Effector CD8-positive, alpha-beta T cell (primary cell): ENCODE measurements at regions not wholly inside any gene's neighbourhood (a gene's known extent, or its start where the extent isn't known, plus 50 kb on each side); places are given as distances from the start of the nearest gene placed in this dataset.

Experiments used
- DNase-seq: peaks from one replicate; lab custom pipeline; 2025; lab: John Stamatoyannopoulos, UW

DNA sequence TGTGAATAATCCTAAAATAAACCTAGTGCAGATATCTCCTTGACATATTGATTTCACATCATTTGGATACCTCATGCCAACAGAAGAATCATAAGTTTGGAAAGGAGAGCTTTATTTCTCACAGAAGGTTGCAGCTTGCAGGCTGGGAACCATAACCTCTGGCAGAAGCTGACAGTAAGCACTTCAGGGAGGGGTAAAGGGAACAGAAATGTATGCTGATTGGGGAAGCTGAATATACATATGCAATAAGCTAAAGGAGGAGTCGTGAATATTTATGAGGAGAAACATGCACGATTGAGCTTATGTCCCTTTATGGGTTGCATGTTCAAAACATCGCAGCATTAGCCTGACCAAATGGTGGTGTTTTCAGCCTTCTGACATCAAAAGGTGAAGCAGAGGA, 814.5 kb downstream of the TBC1D22A start:
- no peak for DNase-seq

DNA sequence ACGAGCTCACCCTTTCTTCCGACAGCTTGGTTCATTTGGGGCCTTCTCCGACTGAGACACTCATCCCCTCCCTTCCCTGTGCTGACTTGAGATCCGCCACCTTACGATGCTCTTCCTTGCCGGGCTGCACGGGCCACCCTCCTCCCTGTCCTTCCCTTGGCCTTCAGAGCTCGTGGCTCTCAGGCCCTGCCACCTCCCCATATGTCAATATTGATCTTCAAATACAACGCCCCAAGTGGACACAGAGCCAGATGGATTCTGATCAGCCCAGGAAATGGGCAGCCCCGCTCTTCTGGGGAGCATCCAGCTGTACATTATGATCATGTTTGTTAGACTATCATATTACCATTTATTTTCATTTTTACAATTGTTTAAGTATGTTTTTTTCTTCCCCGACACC, 812.8 kb downstream of the TBC1D22A start:
- no peak for DNase-seq

DNA sequence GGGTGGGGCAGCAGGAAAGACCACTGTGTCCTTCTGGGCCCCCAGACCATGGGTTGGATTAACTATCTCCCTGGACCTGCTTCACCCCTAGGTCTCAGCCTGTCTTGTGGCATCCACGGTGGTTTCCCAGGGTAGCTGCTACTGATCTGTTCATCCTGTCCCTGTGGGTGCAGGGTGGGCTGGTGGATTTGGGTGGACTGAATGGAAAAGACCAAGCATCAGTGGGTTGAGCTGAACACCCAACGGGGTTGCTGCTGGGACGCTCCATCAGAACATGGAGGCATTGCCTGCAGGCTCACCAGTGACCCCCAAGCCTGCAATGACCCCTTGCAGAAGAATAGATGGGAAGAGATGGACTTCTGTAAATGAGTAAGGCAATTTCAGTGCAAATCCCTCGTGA, 812.1 kb downstream of the TBC1D22A start:
- DNase-seq, result no peak

DNA sequence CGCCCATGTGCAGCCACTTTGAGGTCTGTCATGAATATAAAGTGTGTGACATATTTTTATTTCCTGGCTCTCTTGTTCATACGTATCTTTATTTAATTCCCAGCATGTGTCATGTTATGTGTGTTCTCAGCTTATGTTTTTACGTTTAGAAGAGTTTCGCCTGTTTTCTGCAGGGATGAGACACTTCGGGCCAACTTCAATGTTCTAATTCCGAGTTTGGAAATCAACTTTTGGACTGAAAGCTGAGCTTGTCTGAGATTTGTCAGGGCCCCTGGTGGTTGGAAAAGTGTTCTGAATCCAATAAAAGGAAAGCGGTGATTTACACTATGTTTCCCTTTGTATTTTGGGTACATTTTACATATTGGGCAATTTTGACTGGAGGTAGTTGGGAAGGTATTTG, 810.7 kb downstream of the TBC1D22A start:
- no peak for DNase-seq

DNA sequence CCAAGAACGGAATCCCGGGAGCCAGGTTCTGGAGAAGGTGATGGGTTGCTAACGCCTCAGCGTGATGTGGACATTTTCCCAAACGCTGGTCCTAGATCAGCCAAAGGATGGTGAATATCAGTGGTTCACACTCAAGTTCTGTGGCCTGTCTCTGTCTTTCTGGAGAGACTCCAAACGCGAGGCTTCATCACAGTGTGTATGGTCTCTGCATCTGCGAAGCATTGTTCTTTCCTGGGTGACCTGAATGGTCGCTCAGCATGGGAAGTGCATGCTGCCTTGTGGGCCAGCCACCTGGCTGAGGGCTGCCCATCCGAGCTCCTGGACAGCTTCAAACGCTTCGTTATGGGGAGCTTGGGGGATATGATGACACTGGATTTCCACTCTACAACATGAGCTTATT, 810.0 kb downstream of the TBC1D22A start:
- DNase-seq, result no peak

DNA sequence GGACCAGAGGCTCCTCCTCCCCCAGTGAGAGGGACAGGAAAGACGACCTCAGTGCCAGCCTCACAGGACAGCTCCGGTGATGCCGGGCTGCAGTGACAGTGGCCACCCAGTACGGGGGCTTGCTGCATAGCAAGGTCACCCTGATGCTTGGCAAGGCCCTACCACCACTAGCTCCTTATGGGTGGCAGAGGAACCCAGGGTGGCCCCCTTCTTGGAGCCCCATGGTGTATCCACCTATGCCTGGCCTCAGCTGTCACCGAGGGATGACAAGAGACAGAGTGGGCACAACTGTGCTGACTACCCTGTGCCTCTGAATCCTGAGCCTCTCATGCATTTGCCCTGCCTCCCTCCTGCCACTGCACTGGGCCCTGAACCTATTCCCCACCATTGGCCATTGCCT, 809.2 kb downstream of the TBC1D22A start:
- DNase-seq, result no peak

DNA sequence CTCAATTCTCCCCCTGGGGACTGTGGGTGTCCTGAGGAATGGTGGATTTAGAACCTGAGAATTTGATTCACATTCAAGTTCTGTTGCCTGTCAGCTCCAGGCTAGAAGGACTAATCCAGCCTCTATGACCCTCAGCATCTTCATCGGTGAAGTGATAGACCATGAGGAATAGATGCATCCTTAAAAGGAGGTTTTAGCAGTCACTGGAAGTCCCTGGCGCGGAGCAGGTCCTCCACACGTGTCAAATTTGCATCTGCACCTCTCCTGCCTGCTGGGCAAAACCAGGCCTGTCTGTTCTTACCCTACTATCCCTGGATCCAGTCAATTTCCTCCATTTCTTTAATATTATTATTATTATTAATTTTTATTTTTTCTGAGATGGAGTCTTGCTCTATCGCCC, 808.4 kb downstream of the TBC1D22A start:
- DNase-seq, result no peak

DNA sequence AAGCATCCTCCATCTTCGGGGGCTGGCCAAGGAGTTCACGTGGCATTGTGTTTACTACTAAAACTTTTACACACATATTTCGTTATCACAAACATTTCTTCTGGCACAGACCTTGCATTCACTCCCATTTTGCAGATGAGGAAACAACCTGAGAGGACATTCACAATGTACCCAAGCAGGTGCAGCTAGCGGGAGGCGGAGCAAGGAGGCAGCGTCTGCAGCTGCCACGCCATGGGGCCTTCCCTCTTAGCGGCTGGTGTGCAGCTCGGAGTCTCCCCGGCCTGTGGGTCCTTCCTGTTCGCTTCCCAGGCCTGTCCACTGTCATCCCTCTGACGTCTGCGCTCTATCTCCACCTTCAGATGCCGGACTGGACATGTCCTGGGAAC, 807.8 kb downstream of the TBC1D22A start:
- no peak for DNase-seq

DNA sequence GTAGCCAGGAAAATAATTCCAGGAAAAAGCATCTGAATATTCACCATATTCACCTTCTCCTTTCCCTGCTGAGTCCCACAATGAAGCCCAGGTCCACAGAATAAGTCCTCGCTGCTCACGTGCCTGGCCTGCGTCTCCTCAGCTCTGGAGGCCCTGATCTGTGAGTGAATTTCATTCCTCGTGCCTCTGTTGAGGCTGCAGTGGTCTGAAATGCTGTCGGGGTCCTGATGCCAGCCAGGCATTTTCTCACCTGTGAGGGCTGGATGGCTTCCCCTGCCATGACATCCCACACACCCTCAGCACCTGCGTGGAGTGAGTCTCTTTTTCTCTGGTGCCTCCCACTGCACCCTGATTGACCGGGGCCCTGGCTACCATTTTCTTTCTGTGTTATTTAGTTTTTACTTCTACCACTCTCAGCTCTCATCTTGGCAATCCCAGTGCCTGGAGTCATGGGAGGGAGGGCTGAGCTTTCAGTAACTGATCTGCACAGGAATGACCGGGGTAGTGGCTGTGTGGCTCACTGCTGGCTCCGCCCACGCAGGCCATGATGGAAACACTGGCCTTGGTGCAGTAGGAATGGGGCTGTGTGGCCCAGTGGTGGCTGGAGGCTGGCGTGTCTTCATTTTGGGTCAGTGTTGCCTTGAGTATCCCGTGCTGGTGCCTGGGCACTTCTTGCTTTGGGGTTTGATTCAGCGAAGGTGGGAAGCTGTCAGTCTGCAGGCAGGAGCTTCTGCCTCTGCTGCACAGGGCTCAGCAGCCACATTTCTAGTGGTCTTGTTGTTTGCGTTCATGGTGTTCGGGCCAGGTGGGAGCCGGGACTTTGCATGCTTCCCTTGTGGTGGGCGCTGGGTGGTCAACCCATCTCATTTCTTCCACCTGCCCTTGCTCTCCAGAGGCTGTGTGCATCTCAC, 807.2 kb downstream of the TBC1D22A start:
- no peak for DNase-seq

DNA sequence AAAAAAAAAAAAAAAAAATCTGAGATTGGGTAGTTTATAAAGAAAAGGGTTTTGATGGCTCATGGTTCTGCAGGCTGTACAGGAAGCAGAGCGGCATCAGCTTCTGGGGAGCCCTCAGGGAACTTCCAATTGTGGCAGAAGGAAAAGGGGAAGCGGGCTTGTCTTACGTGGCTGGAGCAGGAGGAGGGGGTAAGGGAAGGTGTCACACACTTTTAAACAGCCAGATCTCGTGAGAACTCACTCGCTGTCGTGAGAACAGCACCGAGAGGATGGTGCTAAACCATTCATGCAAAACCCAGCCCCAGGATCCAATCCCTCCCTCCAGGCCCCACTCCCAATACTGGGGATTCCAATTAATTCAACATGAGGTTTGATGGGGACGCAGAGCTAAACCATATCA, 806.2 kb downstream of the TBC1D22A start:
- DNase-seq, result no peak

DNA sequence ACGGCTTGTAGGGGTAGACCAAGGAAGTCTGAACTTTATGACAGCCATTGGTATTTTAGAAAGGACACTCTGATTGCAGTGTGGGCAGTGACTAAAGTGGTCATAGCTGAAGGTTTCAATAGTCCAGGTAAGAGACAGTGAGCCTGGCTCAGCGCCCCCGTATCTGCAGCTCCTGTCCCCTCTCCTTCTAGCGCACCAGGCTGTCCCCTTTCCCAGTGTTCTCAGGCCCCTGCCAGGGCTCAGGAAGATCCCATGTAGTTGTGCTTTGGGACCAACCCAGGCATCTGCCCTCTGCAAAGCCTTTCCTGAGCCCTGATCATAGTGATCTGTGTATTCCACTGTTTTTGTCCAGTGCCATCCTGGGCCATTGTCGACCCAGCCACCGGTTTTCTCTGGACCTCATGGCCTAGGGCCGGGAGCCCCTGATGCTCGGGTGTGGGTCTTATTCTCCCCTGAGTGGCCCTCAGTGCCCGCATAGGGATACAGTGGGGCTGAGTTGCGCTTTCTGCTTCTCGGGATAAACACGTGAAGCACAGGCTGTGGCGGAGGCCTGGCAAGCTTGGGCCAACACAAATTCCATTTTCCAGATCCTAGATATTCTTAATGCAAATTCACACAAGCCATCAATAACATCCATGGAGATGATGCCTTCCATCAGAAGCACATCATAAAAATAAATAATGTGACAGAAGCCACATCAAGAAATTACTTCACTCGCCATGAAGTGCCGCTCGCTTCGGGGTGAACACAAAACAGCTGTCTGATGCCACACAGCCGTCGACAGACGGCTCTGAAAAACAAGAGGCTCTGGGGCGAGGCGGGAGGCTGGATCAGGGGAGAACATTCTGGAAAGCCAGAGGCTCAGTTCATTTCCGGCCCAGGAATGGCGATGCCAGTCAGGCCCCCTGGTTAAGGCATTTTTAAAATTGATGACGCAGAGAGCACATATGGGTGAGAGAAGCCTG, 805.0 kb downstream of the TBC1D22A start:
- DNase-seq, result no peak

DNA sequence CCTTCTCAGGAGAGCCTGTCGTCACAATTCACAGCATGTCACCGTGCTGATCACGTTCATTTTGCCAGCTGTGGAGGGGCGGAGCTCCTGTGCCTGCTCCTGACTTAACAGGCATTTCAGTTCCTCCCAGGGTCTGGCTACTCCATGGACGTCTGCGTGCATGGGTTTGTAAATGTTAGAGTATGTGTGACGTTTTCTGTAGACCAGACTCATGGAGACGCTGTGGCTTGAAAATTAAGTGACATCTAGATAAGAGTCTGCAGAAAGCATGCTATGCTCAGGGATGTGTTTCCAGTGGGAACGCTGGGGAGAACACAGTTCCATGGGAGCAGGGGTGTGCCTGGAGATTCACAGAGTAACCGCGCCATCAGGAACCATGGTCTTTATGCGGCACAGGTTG, 804.0 kb downstream of the TBC1D22A start:
- DNase-seq, result no peak

DNA sequence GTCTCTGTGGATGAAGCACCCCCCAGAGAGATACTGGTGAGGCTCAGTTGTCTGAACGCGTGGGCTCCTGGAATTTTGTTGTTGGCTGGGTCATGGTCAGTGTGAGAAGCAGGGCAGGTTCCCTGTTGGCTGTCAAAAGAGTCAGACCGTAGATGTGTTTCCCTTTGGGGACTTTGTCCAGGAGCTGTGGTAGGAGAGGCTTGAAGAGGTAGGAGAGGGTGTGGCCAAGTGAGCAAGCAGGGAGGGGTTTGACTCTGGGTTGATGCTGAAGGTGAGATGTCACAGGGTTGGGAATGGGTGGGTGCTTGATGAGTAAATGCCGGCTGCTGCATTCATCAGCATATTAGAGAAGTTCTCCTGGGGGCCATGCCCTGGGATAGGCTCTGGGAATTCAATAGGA, 803.2 kb downstream of the TBC1D22A start:
- no peak for DNase-seq

DNA sequence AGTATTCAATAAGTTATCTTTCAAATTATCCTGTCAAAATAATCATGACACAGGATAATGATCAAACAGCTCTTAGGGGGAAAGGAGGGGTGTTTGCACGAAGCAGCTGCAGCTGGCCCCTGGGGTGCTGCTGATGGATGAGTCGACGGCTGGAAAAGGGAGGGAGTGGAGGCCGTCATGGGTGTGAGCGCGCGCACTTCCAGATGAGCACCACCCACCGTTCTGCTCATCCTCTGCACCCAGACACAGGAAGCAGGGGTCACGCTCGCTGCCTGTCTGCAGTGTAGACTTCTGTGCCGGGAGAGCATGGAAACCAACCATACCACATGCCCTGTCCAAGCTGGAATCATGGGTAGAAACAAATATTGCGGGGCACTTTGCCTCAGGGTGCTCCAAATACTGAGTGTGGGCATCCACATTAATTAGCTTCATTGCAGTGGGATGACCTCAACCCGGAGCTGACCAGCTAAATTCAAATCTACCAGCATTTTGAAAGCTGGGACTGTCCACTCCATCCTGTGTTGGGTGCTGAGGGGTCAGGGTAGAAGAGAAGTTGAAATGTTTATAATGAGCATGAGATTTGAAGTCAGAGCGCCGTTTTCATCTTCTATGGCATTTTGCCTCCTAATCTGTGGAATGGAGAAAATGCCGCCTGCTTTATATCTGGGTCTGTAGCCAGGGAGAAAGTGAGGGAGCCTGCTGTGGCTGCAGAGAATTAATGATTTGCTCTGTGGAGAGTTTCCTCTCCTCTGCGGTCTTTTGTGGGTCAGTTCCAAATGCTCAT, 802.4 kb downstream of the TBC1D22A start:
- no peak for DNase-seq

DNA sequence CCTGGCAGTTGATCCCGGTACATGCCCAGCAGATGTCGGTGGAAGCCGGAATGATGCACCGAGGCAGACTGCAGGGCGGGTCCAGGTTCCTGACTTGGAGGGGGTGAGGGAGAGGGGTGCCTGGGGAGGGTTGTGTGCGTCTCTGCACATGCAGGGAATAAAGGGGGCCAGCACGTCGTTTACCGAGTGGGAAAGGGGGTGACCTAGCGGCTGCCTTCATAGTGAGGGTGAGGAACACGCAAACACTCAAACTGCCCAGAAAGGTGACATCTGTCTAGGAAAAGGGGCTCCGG, 801.7 kb downstream of the TBC1D22A start:
- no peak for DNase-seq

DNA sequence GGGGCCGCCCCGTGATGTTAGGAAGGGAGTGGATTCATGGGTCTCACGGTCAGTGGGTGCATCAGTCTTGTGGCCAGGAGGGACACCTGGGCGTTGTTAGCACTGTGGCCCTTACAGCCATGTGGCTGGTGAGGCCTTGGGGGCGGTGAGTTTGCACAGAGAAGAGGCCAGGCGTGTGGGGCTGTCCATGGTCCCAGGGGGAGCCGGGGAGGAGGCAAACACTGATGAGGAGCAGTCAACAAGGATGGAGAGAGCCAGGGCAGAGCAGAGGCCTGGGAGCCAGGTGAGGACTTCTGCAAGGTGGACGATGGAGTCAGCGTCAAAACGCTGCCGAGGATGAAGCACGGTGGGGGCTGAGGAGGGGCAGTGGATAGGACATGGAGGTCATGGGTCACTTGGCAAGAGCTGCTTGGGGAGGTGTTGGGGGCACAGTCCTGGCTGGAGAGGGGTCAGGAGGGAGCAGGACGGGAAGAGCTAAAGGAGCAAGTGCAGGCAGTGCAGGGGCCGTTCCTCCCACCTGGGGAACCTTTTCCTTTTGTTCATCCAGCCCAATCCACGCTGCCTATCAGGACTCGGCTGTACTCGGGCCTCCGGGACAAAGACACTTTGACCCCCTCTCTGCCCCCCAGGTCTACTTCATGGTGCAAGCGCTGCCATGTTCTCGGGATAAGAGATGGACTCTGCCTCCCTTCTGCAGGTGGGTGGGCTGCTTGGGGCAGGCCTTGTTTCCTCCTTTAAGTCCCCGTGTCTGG, 801.1 kb downstream of the TBC1D22A start:
- no peak for DNase-seq

DNA sequence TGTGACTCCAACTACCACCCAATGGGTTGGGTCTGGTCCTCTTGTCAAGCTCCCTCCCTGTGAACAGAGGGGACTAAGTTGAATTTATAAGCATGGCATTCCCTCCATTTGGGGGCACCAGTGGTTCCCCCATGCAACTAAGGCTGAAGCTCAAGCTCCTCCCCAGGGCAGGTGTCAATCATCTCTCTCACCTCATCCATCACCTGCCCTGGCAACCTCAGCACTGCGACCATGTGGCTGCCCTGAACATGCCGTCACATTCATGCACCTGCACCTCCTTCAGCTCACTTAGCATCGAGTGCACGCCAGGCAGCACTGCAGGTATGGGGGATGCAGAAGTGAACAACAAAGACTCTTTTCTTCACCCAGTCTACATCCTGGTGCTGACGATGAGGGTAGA, 799.3 kb downstream of the TBC1D22A start:
- DNase-seq, result no peak

DNA sequence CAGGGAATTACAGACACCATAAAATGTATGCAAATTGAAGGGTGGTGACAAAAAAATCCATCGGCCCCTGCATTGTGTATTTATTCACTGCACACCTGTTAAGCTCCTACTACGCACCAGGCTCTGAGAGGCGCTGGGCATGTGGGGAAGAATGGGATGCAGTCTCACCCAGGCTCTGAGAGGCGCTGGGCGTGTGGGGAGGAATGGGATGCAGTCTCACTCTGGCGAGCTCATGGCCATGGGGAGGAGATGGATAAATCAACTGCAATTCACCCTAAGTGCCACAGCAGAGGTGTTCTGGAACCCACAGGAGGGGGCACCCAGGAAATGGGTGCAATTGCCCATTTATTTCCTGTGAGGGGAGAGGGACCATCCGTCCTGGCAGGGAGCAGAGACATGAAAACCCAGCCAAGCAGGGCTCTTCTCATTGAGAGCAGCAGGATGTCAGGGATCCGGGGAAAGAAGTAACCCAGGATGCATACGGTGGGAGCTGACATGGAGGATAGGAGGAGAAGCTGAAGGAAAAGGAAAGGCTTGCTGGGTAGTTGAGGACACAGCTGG, 798.7 kb downstream of the TBC1D22A start:
- no peak for DNase-seq

DNA sequence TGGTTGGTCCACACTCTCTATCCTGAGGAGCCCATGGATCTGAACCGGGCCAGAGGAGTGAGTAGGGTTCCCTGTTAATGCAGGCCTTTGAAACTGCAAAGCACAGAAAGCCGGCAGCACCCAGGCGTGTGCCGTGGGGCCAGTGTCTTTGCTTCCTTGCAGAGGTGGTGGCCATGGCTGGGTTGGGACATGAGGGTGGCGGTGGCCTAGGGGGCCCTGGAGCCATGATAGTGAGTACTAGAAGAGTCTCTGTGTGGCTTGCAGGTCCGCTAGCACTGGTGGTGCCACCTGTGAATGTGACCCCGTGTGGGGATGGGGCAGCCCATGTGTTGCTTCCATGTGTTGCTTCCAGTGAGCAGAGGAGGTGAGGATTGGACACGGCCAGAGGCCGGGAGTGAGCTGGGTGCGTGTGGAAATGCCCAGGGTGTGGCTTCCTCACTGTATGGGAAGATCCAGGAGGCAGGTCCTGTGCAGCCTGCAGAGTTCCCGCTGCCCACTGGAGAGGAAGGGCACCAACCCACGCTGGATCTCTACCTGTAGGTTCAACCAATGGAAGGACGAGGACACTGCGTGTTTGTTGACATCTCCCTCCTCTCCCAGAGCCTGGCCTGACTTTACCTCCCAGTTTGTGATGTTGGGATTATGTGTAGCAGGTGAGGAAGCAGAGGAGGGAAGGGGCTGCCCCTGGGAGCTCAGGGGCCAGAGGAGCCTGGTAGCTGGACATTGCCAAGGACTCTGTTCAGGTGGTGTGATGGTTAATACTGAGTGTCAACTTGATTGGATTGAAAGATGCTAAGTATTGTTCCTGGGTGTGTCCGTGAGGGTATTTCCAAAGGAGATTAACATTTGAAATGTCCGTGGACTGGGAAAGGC, 796.6 kb downstream of the TBC1D22A start:
- no peak for DNase-seq

DNA sequence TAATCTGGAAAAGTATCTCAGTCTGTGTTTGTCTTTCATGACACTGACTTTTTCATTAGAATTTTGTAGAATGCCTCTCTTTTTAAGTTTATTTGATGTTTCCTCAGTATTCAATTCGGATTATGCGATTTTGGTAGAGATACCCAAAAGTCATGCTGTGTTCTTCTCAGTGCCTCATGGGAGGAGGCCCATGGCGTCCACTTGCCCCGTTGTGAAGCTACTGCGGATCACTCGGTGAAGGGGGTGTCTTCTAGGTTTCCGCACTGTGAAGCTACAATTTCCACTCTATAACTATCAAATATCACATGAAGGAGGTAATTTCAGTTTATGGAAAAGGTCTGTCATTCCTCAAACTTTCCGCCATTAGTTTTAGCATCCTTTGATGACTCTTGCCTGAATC, 794.0 kb downstream of the TBC1D22A start:
- no peak for DNase-seq
